Heart left ventricle (tissue), 13 donors: ENCODE measurements at regions not wholly inside any gene's neighbourhood (a gene's known extent, or its start where the extent isn't known, plus 50 kb on each side); places are given as distances from the start of the nearest gene placed in this dataset.

Experiments used
- CTCF ChIP-seq, 12 donors: fragments of 200-600 bp; sonication (generic) in 4 of 12; IDR thresholded peaks; one replicate each; pipeline versions ENCODE4 v1.5.0 to v1.8.0; 2018 to 2022; ENCODE audit warnings: antibody characterized with exemption in 12 of 12, mild to moderate bottlenecking in 5 of 12
- POLR2A ChIP-seq, 2 donors: fragments of 450-650 bp; IDR thresholded peaks; one replicate each; pipeline ENCODE4 v1.6.1; 2017; ENCODE audit warnings: antibody characterized with exemption in 2 of 2, mild to moderate bottlenecking in 2 of 2, moderate library complexity in 2 of 2
- donor health status: ischemic (EF 13 %, LVEDD 7.1; RV severe dilation, severe dysfunction).
- donor health status: DM: no; HTN: yes; CAD: no.
- donor health status: DM: no; HTN: no; CAD: no.
- donor health status: ischemic (EF 25% LVEDD 6.9; RV normal size, moderate dysfunction).
- donor health status: ischemic (EF 25% LVEDD 5.7; RV mildly dilated, moderate dysfunction).
- donor health status: ischemic (EF 35%, LVEDD 5.7; RV mildly dilated, moderate dysfunction).
- donor health status: nonischemic (EF 11% LVEDD 7.7; RV severe dilation, severe dysfunction).
- donor health status: DM: yes; HTN: yes; CAD: no.
- donor health status: PGD.
- donor health status: ischemic (EF 29% LVEDD 5.4; RV normal size, mild dysfunction).
- donor health status: nonischemic (EF 23%, LVEDD 6.1; RV moderate dilation, normal function).

DNA sequence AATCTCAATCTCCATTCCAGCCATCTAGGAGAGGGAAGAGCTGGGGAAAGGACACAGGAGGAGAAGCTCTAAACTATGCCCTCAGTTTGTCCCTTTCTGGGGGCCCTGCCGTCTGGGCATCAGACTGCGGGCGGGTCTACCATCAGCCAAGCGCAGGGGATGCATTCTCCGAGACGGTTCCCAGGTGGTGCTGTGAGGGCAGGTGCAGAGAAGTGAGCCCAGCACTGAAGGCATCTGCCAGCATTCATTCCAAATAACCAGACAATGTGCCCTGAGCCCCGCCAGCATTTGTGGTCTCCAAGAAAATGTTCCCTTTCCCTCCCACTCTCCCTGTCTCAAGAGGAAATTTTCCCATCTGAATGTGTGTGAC is 265.7 kb downstream of the XXYLT1 start:
- TF ChIP-seq POLR2A (IDR thresholded peaks at IDR 0.05): no peak
- no peak for TF ChIP-seq CTCF (IDR thresholded peaks at IDR 0.05)
